PC-9 (cell line): ENCODE measurements at regions not wholly inside any gene's neighbourhood (a gene's known extent, or its start where the extent isn't known, plus 50 kb on each side); places are given as distances from the start of the nearest gene placed in this dataset.

ENCODE experiments used
- BruUV-seq: library from RNA; stranded (reverse); fragments of 400-500 nt; replicated peaks from 2 replicates; lab custom pipeline; 2021; lab: Mats Ljungman, UMichigan
- CTCF ChIA-PET: fragments of 300-600 bp; sonication (Branson Sonifier 250); formaldehyde crosslinking; loops from one replicate; lab custom pipeline; 2022; ENCODE audit warnings: antibody characterized with exemption; lab: Charles Lee
- POLR2A ChIA-PET: fragments of 300-600 bp; sonication (Branson Sonifier 250); formaldehyde crosslinking; loops from one replicate; lab custom pipeline; 2022; ENCODE audit warnings: antibody characterized with exemption; ENCODE audit not compliant: unreplicated experiment; lab: Charles Lee
- DNase-seq, 2 experiments: peaks; one replicate each; pipeline versions ENCODE4 v3.0.0 to v3.0.0-alpha.2; 2015 to 2022; ENCODE audit warnings: mixed read lengths in 1 of 2
- H2AFZ ChIP-seq: fragments of 200-600 bp; sonication (generic); 2 replicates; pipeline ENCODE4 v1.8.1; 2017; ENCODE audit warnings: antibody characterized with exemption
- H3F3A ChIP-seq: fragments of 200-600 bp; sonication (generic); 2 replicates; pipeline ENCODE4 v1.8.1; 2017; ENCODE audit warnings: antibody characterized with exemption, mild to moderate bottlenecking, low read depth; ENCODE audit not compliant: insufficient read depth
- H3K27ac ChIP-seq: fragments of 200-600 bp; sonication (generic); 2 replicates; pipeline ENCODE4 v1.6.1; 2016; ENCODE audit warnings: mixed run types
- H3K27me3 ChIP-seq: fragments of 200-600 bp; sonication (generic); 2 replicates; pipeline ENCODE4 v1.6.1; 2016; ENCODE audit warnings: low read depth, mixed run types; ENCODE audit not compliant: insufficient read depth
- H3K36me3 ChIP-seq: fragments of 200-600 bp; sonication (generic); 2 replicates; pipeline ENCODE4 v1.6.1; 2016; ENCODE audit warnings: low read depth, mixed run types
- H3K4me1 ChIP-seq: fragments of 200-600 bp; sonication (generic); replicated peaks from 2 replicates; pipeline ENCODE4 v1.6.1; 2016; ENCODE audit warnings: mixed run types; ENCODE audit not compliant: insufficient read depth
- H3K4me2 ChIP-seq: fragments of 200-600 bp; sonication (generic); 2 replicates; pipeline ENCODE4 v1.6.1; 2017; ENCODE audit warnings: mixed run types
- H3K4me3 ChIP-seq: fragments of 200-600 bp; sonication (generic); 2 replicates; pipeline ENCODE4 v1.6.1; 2016; ENCODE audit warnings: mixed run types
- H3K79me2 ChIP-seq: fragments of 200-600 bp; sonication (generic); 2 replicates; pipeline ENCODE4 v1.6.1; 2017; ENCODE audit warnings: low read depth, mixed run types
- H3K9me2 ChIP-seq: fragments of 200-600 bp; sonication (generic); 2 replicates; pipeline ENCODE4 v1.8.1; 2017; ENCODE audit warnings: mild to moderate bottlenecking; ENCODE audit not compliant: insufficient read depth
- H3K9me3 ChIP-seq: fragments of 200-600 bp; sonication (generic); 2 replicates; pipeline ENCODE4 v1.8.1; 2016; ENCODE audit warnings: low read depth; ENCODE audit not compliant: insufficient read depth
- H4K20me1 ChIP-seq: fragments of 200-600 bp; sonication (generic); 2 replicates; pipeline ENCODE4 v1.8.1; 2017; ENCODE audit not compliant: insufficient read depth
- CTCF ChIP-seq: fragments of 200-600 bp; sonication (generic); conservative IDR thresholded peaks from 2 replicates; pipeline ENCODE4 v1.6.1; 2017; ENCODE audit warnings: mixed run types, antibody characterized with exemption, mild to moderate bottlenecking, moderate library complexity
- EZH2 ChIP-seq: fragments of 200-600 bp; sonication (generic); IDR thresholded peaks from 2 replicates; pipeline ENCODE4 v1.8.0; 2017; ENCODE audit warnings: antibody characterized with exemption, low read depth
- intact Hi-C: fragments of 100-400 bp; cut with micrococcal nuclease; formaldehyde crosslinking; loops from one replicate; pipeline ENCODE4 v1.10.0; 2022; ENCODE audit not compliant: unreplicated experiment

- Histone ChIP-seq H3K36me3 (no peaks in the 10 kb centered on the region), H3K9me3 (no peaks in the 10 kb centered on the region), H3K27me3 (no peaks in the 10 kb centered on the region), H3K79me2 (no peaks in the 10 kb centered on the region), H3K4me3 (no peak overlapping the region), H3K9me2 (no peaks in the 10 kb centered on the region), H3K27ac (no peak overlapping the region), H3K4me1 (no peaks in the 10 kb centered on the region), H2AFZ (no peak overlapping the region), H3F3A (no peaks in the 10 kb centered on the region), H4K20me1 (no peaks in the 10 kb centered on the region), H3K4me2 (no peak overlapping the region)
- intact Hi-C loops: no loop called here
- no peak for DNase-seq
- POLR2A ChIA-PET: no interaction called here
- BruUV-seq: no TSS peak
- CTCF ChIA-PET: no interaction called here
- TF ChIP-seq CTCF (no peak), EZH2 (no peak)
Measured at GRCh38 chr3:67979342-67979741, 324.9 kb upstream of the SUCLG2 start.

- intact Hi-C loops: no loop called here
- ChIA-PET POLR2A (no interaction called here), CTCF (no interaction called here)
- Histone ChIP-seq H4K20me1 (no peaks in the 10 kb centered on the region), H3K9me2 (no peaks in the 10 kb centered on the region), H3K79me2 (no peaks in the 10 kb centered on the region), H3K36me3 (no peaks in the 10 kb centered on the region), H3F3A (no peaks in the 10 kb centered on the region), H2AFZ (no peak overlapping the region), H3K9me3 (no peaks in the 10 kb centered on the region), H3K27me3 (no peaks in the 10 kb centered on the region), H3K27ac (no peak overlapping the region), H3K4me3 (no peak overlapping the region), H3K4me1 (no peaks in the 10 kb centered on the region), H3K4me2 (no peak overlapping the region)
- TF ChIP-seq EZH2: no peak
- no peak for TF ChIP-seq CTCF
- no TSS peak for BruUV-seq
- DNase-seq: no peak
Measured at GRCh38 chr3:67977762-67978161, 323.4 kb upstream of the SUCLG2 start.

GRCh38 chr3:67976663-67977062 lies 322.3 kb upstream of the SUCLG2 start:
- CTCF ChIA-PET: no interaction called here
- Histone ChIP-seq H3K27me3 (no peaks in the 10 kb centered on the region), H3K79me2 (no peaks in the 10 kb centered on the region), H3K4me3 (no peak overlapping the region), H3K9me3 (no peaks in the 10 kb centered on the region), H3K36me3 (no peaks in the 10 kb centered on the region), H3K9me2 (no peaks in the 10 kb centered on the region), H4K20me1 (no peaks in the 10 kb centered on the region), H3K4me1 (no peaks in the 10 kb centered on the region), H2AFZ (no peak overlapping the region), H3K4me2 (no peak overlapping the region), H3F3A (no peaks in the 10 kb centered on the region), H3K27ac (no peak overlapping the region)
- POLR2A ChIA-PET: no interaction called here
- DNase-seq: no peak
- BruUV-seq: no TSS peak
- no peak for TF ChIP-seq CTCF
- TF ChIP-seq EZH2: no peak
- intact Hi-C loops: no loop called here
